ENCODE measurements at regions not wholly inside any gene's neighbourhood (a gene's known extent, or its start where the extent isn't known, plus 50 kb on each side); places are given as distances from the start of the nearest gene placed in this dataset.

GRCh38 chr9:16192403-16193017, 639.7 kb downstream of the CCDC171 start:
- TF ChIP-seq CTCF (IDR thresholded peaks at IDR 0.05; ENCODE audit: control insufficient read depth, extremely low read depth, insufficient read depth), result no peak
- no peak overlapping the region for H3K4me3 ChIP-seq (ENCODE audit: low read depth, low read length)
- DNase-seq (ENCODE audit: low read depth), result no peak

- no peak for DNase-seq (ENCODE audit: low read depth)
Measured at GRCh38 chr9:16193066-16193465, 640.2 kb downstream of the CCDC171 start.

GRCh38 chr9:16196206-16196605, 643.4 kb downstream of the CCDC171 start:
- DNase-seq (ENCODE audit: low read depth), result no peak
- no peak for TF ChIP-seq CTCF (IDR thresholded peaks at IDR 0.05; ENCODE audit: control insufficient read depth, extremely low read depth, insufficient read depth)
- H3K4me3 ChIP-seq (ENCODE audit: low read depth, low read length), result no peak overlapping the region

More at GRCh38 chr9:16193066-16193465, 640.2 kb downstream of the CCDC171 start:
- no peak overlapping the region for H3K4me3 ChIP-seq (ENCODE audit: low read depth, low read length)
- TF ChIP-seq CTCF (IDR thresholded peaks at IDR 0.05; ENCODE audit: control insufficient read depth, extremely low read depth, insufficient read depth), result no peak

- no peak for TF ChIP-seq CTCF (IDR thresholded peaks at IDR 0.05; ENCODE audit: control insufficient read depth, extremely low read depth, insufficient read depth)
- no peak overlapping the region for H3K4me3 ChIP-seq (ENCODE audit: low read depth, low read length)
- no peak for DNase-seq (ENCODE audit: low read depth)
Measured at GRCh38 chr9:16197578-16198370, 644.9 kb downstream of the CCDC171 start.

- no peak for TF ChIP-seq CTCF (IDR thresholded peaks at IDR 0.05; ENCODE audit: control insufficient read depth, extremely low read depth, insufficient read depth)
- DNase-seq (ENCODE audit: low read depth), result no peak
- no peak overlapping the region for H3K4me3 ChIP-seq (ENCODE audit: low read depth, low read length)
Measured at GRCh38 chr9:16198996-16199395, 646.2 kb downstream of the CCDC171 start.

- no peak for DNase-seq (ENCODE audit: low read depth)
- H3K4me3 ChIP-seq (ENCODE audit: low read depth, low read length), result no peak overlapping the region
- TF ChIP-seq CTCF (IDR thresholded peaks at IDR 0.05; ENCODE audit: control insufficient read depth, extremely low read depth, insufficient read depth), result no peak
Measured at GRCh38 chr9:16202221-16202620, 649.4 kb downstream of the CCDC171 start.
